Neuronal stem cell (in vitro differentiated cells): ENCODE measurements at regions not wholly inside any gene's neighbourhood (a gene's known extent, or its start where the extent isn't known, plus 50 kb on each side); places are given as distances from the start of the nearest gene placed in this dataset.

Source experiments
- DNase-seq: peaks from one replicate; pipeline ENCODE4 v3.0.0-alpha.2; 2013; ENCODE audit warnings: low spot score
- H2AFZ ChIP-seq: one replicate; pipeline ENCODE4 v1.6.1; 2013; ENCODE audit warnings: mild to moderate bottlenecking, low read length, inconsistent platforms
- H2AK5ac ChIP-seq: 2 replicates; pipeline ENCODE4 v1.6.1; 2013; ENCODE audit warnings: low read depth, mild to moderate bottlenecking, inconsistent platforms, low read length, moderate library complexity, mixed read lengths
- H2BK120ac ChIP-seq: 2 replicates; pipeline ENCODE4 v1.6.1; 2013; ENCODE audit warnings: low read depth, mild to moderate bottlenecking, inconsistent platforms, low read length, moderate library complexity, mixed read lengths
- H2BK12ac ChIP-seq: one replicate; pipeline ENCODE4 v1.6.1; 2013; ENCODE audit warnings: low read length, inconsistent platforms
- H2BK15ac ChIP-seq: 2 replicates; pipeline ENCODE4 v1.6.1; 2013; ENCODE audit warnings: mild to moderate bottlenecking, low read length, inconsistent platforms, mixed read lengths
- H2BK5ac ChIP-seq: one replicate; pipeline ENCODE4 v1.6.1; 2013; ENCODE audit warnings: inconsistent platforms, mild to moderate bottlenecking, low read length, moderate library complexity
- H3K14ac ChIP-seq: one replicate; pipeline ENCODE4 v1.6.1; 2013; ENCODE audit warnings: low read length, inconsistent platforms
- H3K18ac ChIP-seq: 2 replicates; pipeline ENCODE4 v1.6.1; 2013; ENCODE audit warnings: low read length, inconsistent platforms
- H3K23ac ChIP-seq: 2 replicates; pipeline ENCODE4 v1.6.1; 2013; ENCODE audit warnings: low read depth, mild to moderate bottlenecking, mixed read lengths, low read length, inconsistent platforms; ENCODE audit not compliant: poor library complexity
- H3K27ac ChIP-seq: replicated peaks from 3 replicates; pipeline ENCODE4 v1.5.1; 2013; ENCODE audit warnings: low read length, inconsistent platforms
- H3K27me3 ChIP-seq, 3 experiments: 2 replicates each; pipeline ENCODE4 v1.6.1; 2013; ENCODE audit warnings: low read length in 3 of 3, mild to moderate bottlenecking in 2 of 3, inconsistent platforms in 1 of 3, low read depth in 1 of 3, mixed read lengths in 1 of 3, moderate library complexity in 1 of 3; ENCODE audit not compliant: control insufficient read depth in 3 of 3, insufficient read depth in 3 of 3
- H3K36me3 ChIP-seq, 2 donors: replicated peaks in 1 of 2; 2 replicates each; pipeline ENCODE4 v1.6.1; 2013; ENCODE audit warnings: low read length in 2 of 2; ENCODE audit not compliant: control insufficient read depth in 2 of 2, insufficient read depth in 2 of 2
- H3K4ac ChIP-seq: 2 replicates; pipeline ENCODE4 v1.6.1; 2013; ENCODE audit warnings: inconsistent platforms, mild to moderate bottlenecking, low read length, moderate library complexity
- H3K4me1 ChIP-seq, 2 donors: 1 replicate in 1 of 2; 2 replicates in 1 of 2; pipeline ENCODE4 v1.6.1; 2013; ENCODE audit warnings: low read length in 2 of 2, low read depth in 1 of 2; ENCODE audit not compliant: control insufficient read depth in 2 of 2, insufficient read depth in 1 of 2
- H3K4me2 ChIP-seq: one replicate; pipeline ENCODE4 v1.6.1; 2013; ENCODE audit warnings: mild to moderate bottlenecking, low read length, inconsistent platforms; ENCODE audit not compliant: insufficient read depth, poor library complexity, severe bottlenecking
- H3K4me3 ChIP-seq, 2 donors: 2 replicates each; pipeline ENCODE4 v1.5.1; 2013; ENCODE audit warnings: low read length in 2 of 2, mild to moderate bottlenecking in 2 of 2, inconsistent platforms in 1 of 2, moderate library complexity in 1 of 2
- H3K79me1 ChIP-seq: one replicate; pipeline ENCODE4 v1.6.1; 2013; ENCODE audit warnings: low read depth, mild to moderate bottlenecking, inconsistent platforms, low read length, moderate library complexity
- H3K9ac ChIP-seq: one replicate; pipeline ENCODE4 v1.6.1; 2013; ENCODE audit warnings: mild to moderate bottlenecking, low read depth, low read length, inconsistent platforms; ENCODE audit not compliant: poor library complexity
- H3K9me3 ChIP-seq, 2 donors: replicated peaks in 1 of 2; 2 replicates each; pipeline versions ENCODE3 to v1.6.1; 2013; ENCODE audit warnings: low read length in 2 of 2, mild to moderate bottlenecking in 2 of 2, inconsistent platforms in 1 of 2, low read depth in 1 of 2, mixed read lengths in 1 of 2, moderate library complexity in 1 of 2; ENCODE audit not compliant: control insufficient read depth in 2 of 2, insufficient read depth in 1 of 2
- H4K8ac ChIP-seq: one replicate; pipeline ENCODE4 v1.6.1; 2013; ENCODE audit warnings: low read depth, mild to moderate bottlenecking, inconsistent platforms, low read length, moderate library complexity
- H4K91ac ChIP-seq: one replicate; pipeline ENCODE4 v1.6.1; 2013; ENCODE audit warnings: low read length, low read depth, mild to moderate bottlenecking, inconsistent platforms; ENCODE audit not compliant: poor library complexity
- WGBS, 2 donors: extraction: QIAGEN DNeasy Blood & Tissue Kit; methylation state at CpG; one replicate each; pipeline ENCODE4 v1.1.7; 2013; ENCODE audit warnings: missing lambda C conversion rate in 2 of 2, mixed read lengths in 1 of 2; ENCODE audit not compliant: insufficient read length in 2 of 2, insufficient replicate concordance in 1 of 2; ENCODE audit errors: extremely low coverage in 2 of 2; 5-methylcytosine and 5-hydroxymethylcytosine counted together

- no peaks in the 10 kb centered on the region for H3K4me1 ChIP-seq
- no peak overlapping the region for H3K23ac ChIP-seq
- H3K9me3 ChIP-seq = no peaks in the 10 kb centered on the region
- H3K4ac ChIP-seq = no peak overlapping the region
- H2BK12ac ChIP-seq = no peak overlapping the region
- no peak for DNase-seq
- no peak overlapping the region for H4K91ac ChIP-seq
- no peak overlapping the region for H2BK15ac ChIP-seq
- H3K18ac ChIP-seq = no peak overlapping the region
- no peak overlapping the region for H3K14ac ChIP-seq
- no peaks in the 10 kb centered on the region for H3K36me3 ChIP-seq
- H3K4me2 ChIP-seq = no peak overlapping the region
- no peak overlapping the region for H3K27ac ChIP-seq
- no peak overlapping the region for H4K8ac ChIP-seq
- no CpG with 5 or more reads among the region's 2 CpGs for WGBS, 2 donors
- no peak overlapping the region for H3K4me3 ChIP-seq
- no peaks in the 10 kb centered on the region for H3K79me1 ChIP-seq
- H3K9ac ChIP-seq = no peak overlapping the region
- no peak overlapping the region for H2BK5ac ChIP-seq
- H2AFZ ChIP-seq = no peak overlapping the region
- no peaks in the 10 kb centered on the region for H3K27me3 ChIP-seq
- no peak overlapping the region for H2BK120ac ChIP-seq
- H2AK5ac ChIP-seq = no peak overlapping the region
These were observed 234.6 kb upstream of the RFC3 start for GRCh38 chr13:33583398-33583797.

- no peak for DNase-seq
- H3K18ac ChIP-seq = no peak overlapping the region
- no peak overlapping the region for H2BK120ac ChIP-seq
- no peaks in the 10 kb centered on the region for H3K9me3 ChIP-seq
- H2AK5ac ChIP-seq = no peak overlapping the region
- H3K4ac ChIP-seq = no peak overlapping the region
- no peak overlapping the region for H3K4me2 ChIP-seq
- no peak overlapping the region for H2AFZ ChIP-seq
- H3K36me3 ChIP-seq = no peaks in the 10 kb centered on the region
- H3K4me1 ChIP-seq = no peaks in the 10 kb centered on the region
- no peak overlapping the region for H3K14ac ChIP-seq
- no peak overlapping the region for H3K27ac ChIP-seq
- no peaks in the 10 kb centered on the region for H3K79me1 ChIP-seq
- H3K9ac ChIP-seq = no peak overlapping the region
- WGBS, 2 donors = no CpG with 5 or more reads among the region's 6 CpGs
- no peak overlapping the region for H4K91ac ChIP-seq
- H3K23ac ChIP-seq = no peak overlapping the region
- H2BK12ac ChIP-seq = no peak overlapping the region
- no peak overlapping the region for H2BK15ac ChIP-seq
- H4K8ac ChIP-seq = no peak overlapping the region
- no peak overlapping the region for H3K4me3 ChIP-seq
- no peak overlapping the region for H2BK5ac ChIP-seq
- H3K27me3 ChIP-seq = no peaks in the 10 kb centered on the region
These were observed 227.0 kb upstream of the RFC3 start for GRCh38 chr13:33590936-33591335.

GRCh38 chr13:33606692-33607091 is 211.3 kb upstream of the RFC3 start:
- Histone ChIP-seq H3K27ac (peak overlapping the region; percentile 32), H3K36me3 (peaks cover 0 to 1% of the 10 kb centered on the region in 2 donors), H2BK5ac (no peak overlapping the region), H3K4ac (no peak overlapping the region), H3K79me1 (no peaks in the 10 kb centered on the region), H3K14ac (no peak overlapping the region), H3K18ac (no peak overlapping the region), H4K91ac (no peak overlapping the region), H3K9ac (no peak overlapping the region), H3K9me3 (peaks cover 5 to 12% of the 10 kb centered on the region in 2 donors), H3K23ac (no peak overlapping the region), H3K4me3 (no peak overlapping the region), H2BK15ac (no peak overlapping the region), H2BK120ac (no peak overlapping the region), H2AFZ (peak overlapping the region; percentile 60), H3K4me2 (no peak overlapping the region), H2AK5ac (no peak overlapping the region), H3K4me1 (peaks cover 6 to 13% of the 10 kb centered on the region in 2 donors), H3K27me3 (no peaks in the 10 kb centered on the region), H4K8ac (no peak overlapping the region), H2BK12ac (no peak overlapping the region)
- DNase-seq = peak; percentile 39
- WGBS, 2 donors = no CpG with 5 or more reads among the region's 7 CpGs

GRCh38 chr13:33610438-33611120 is 207.4 kb upstream of the RFC3 start:
- H2BK15ac ChIP-seq = no peak overlapping the region
- DNase-seq = peak; percentile 26

More at GRCh38 chr13:33610438-33611120, 207.4 kb upstream of the RFC3 start:
- peak overlapping the region in 1 of 2 donors; percentile 39 for H3K4me3 ChIP-seq
- H4K8ac ChIP-seq = no peak overlapping the region
- H2AFZ ChIP-seq = peak overlapping the region; percentile 90
- no peak overlapping the region for H2AK5ac ChIP-seq
- no peak overlapping the region for H3K14ac ChIP-seq
- no peak overlapping the region for H3K4ac ChIP-seq
- WGBS, 2 donors = no CpG with 5 or more reads among the region's 27 CpGs
- peak overlapping the region; percentile 76 for H3K18ac ChIP-seq
- no peak overlapping the region for H3K4me2 ChIP-seq
- H3K27ac ChIP-seq = peak overlapping the region; percentile 83
- no peaks in the 10 kb centered on the region for H3K27me3 ChIP-seq
- no peak overlapping the region for H4K91ac ChIP-seq
- H3K23ac ChIP-seq = no peak overlapping the region
- H3K9ac ChIP-seq = no peak overlapping the region
- H3K9me3 ChIP-seq = peaks cover 0 to 2% of the 10 kb centered on the region in 2 donors
- no peak overlapping the region for H2BK12ac ChIP-seq
- H3K4me1 ChIP-seq = peaks cover 14 to 27% of the 10 kb centered on the region in 2 donors
- H3K36me3 ChIP-seq = peaks cover 0 to 1% of the 10 kb centered on the region in 2 donors
- H3K79me1 ChIP-seq = no peaks in the 10 kb centered on the region
- no peak overlapping the region for H2BK5ac ChIP-seq
- H2BK120ac ChIP-seq = no peak overlapping the region
